ENCODE measurements at regions not wholly inside any gene's neighbourhood (a gene's known extent, or its start where the extent isn't known, plus 50 kb on each side); places are given as distances from the start of the nearest gene placed in this dataset.

- no peak for DNase-seq (ENCODE audit: low spot score)
- no peaks in the 10 kb centered on the region for H3K9me3 Mint-ChIP-seq
- H3K4me1 Mint-ChIP-seq (ENCODE audit: low read depth) = no peaks in the 10 kb centered on the region
- intact Hi-C loops (cut with micrococcal nuclease) = no loop called here
- H3K27ac Mint-ChIP-seq = no peak overlapping the region
- no peaks in the 10 kb centered on the region for H3K36me3 Mint-ChIP-seq (ENCODE audit: low read depth)
- no peak overlapping the region for H3K4me3 Mint-ChIP-seq (ENCODE audit: low read depth)
- H3K27me3 Mint-ChIP-seq (ENCODE audit: low read depth) = no peaks in the 10 kb centered on the region
These were observed 182.8 kb upstream of the SETBP1 start for GRCh38 chr18:44497757-44498490.

- Mint-ChIP-seq H3K4me1 (ENCODE audit: low read depth) (no peaks in the 10 kb centered on the region), H3K27ac (no peak overlapping the region), H3K4me3 (ENCODE audit: low read depth) (no peak overlapping the region), H3K9me3 (no peaks in the 10 kb centered on the region), H3K36me3 (ENCODE audit: low read depth) (no peaks in the 10 kb centered on the region), H3K27me3 (ENCODE audit: low read depth) (no peaks in the 10 kb centered on the region)
- intact Hi-C loops (cut with micrococcal nuclease) = loop anchor here (10.0 kb wide), 1 partner anchor 304 kb away; no protein-coding TSS in a partner anchor
- DNase-seq (ENCODE audit: low spot score) = no peak
These were observed 179.7 kb upstream of the SETBP1 start for GRCh38 chr18:44500808-44501610.

GRCh38 chr18:44502221-44502620 lies 178.5 kb upstream of the SETBP1 start:
- no peaks in the 10 kb centered on the region for H3K36me3 Mint-ChIP-seq (ENCODE audit: low read depth)
- no peak overlapping the region for H3K27ac Mint-ChIP-seq
- no peaks in the 10 kb centered on the region for H3K27me3 Mint-ChIP-seq (ENCODE audit: low read depth)
- intact Hi-C loops (cut with micrococcal nuclease) = loop anchor here (10.0 kb wide), 1 partner anchor 303 kb away; no protein-coding TSS in a partner anchor
- no peaks in the 10 kb centered on the region for H3K9me3 Mint-ChIP-seq
- no peaks in the 10 kb centered on the region for H3K4me1 Mint-ChIP-seq (ENCODE audit: low read depth)
- no peak overlapping the region for H3K4me3 Mint-ChIP-seq (ENCODE audit: low read depth)
- DNase-seq (ENCODE audit: low spot score) = no peak

GRCh38 chr18:44502790-44503189 lies 177.9 kb upstream of the SETBP1 start:
- Mint-ChIP-seq H3K27me3 (ENCODE audit: low read depth) (no peaks in the 10 kb centered on the region), H3K4me1 (ENCODE audit: low read depth) (no peaks in the 10 kb centered on the region), H3K4me3 (ENCODE audit: low read depth) (no peak overlapping the region), H3K27ac (no peak overlapping the region), H3K9me3 (no peaks in the 10 kb centered on the region), H3K36me3 (ENCODE audit: low read depth) (no peaks in the 10 kb centered on the region)
- intact Hi-C loops (cut with micrococcal nuclease) = loop anchor here (10.0 kb wide), 1 partner anchor 302 kb away; no protein-coding TSS in a partner anchor
- no peak for DNase-seq (ENCODE audit: low spot score)

GRCh38 chr18:44503854-44504253 lies 176.8 kb upstream of the SETBP1 start:
- no peak overlapping the region for H3K4me3 Mint-ChIP-seq (ENCODE audit: low read depth)
- intact Hi-C loops (cut with micrococcal nuclease) = loop anchor here (10.0 kb wide), 1 partner anchor 301 kb away; no protein-coding TSS in a partner anchor
- no peak for DNase-seq (ENCODE audit: low spot score)
- H3K4me1 Mint-ChIP-seq (ENCODE audit: low read depth) = no peaks in the 10 kb centered on the region
- no peaks in the 10 kb centered on the region for H3K9me3 Mint-ChIP-seq
- H3K36me3 Mint-ChIP-seq (ENCODE audit: low read depth) = no peaks in the 10 kb centered on the region
- H3K27me3 Mint-ChIP-seq (ENCODE audit: low read depth) = no peaks in the 10 kb centered on the region
- no peak overlapping the region for H3K27ac Mint-ChIP-seq

GRCh38 chr18:44507729-44508325 lies 172.9 kb upstream of the SETBP1 start:
- no peak for DNase-seq (ENCODE audit: low spot score)
- no peaks in the 10 kb centered on the region for H3K36me3 Mint-ChIP-seq (ENCODE audit: low read depth)
- H3K9me3 Mint-ChIP-seq = no peaks in the 10 kb centered on the region
- H3K27me3 Mint-ChIP-seq (ENCODE audit: low read depth) = no peaks in the 10 kb centered on the region
- no peak overlapping the region for H3K4me3 Mint-ChIP-seq (ENCODE audit: low read depth)
- H3K27ac Mint-ChIP-seq = no peak overlapping the region
- H3K4me1 Mint-ChIP-seq (ENCODE audit: low read depth) = no peaks in the 10 kb centered on the region
- intact Hi-C loops (cut with micrococcal nuclease) = loop anchor here (1.0 to 10.0 kb wide), 3 partner anchors 89 to 297 kb away; no protein-coding TSS in a partner anchor

GRCh38 chr18:44508474-44508873 lies 172.2 kb upstream of the SETBP1 start:
- DNase-seq (ENCODE audit: low spot score) = no peak
- no peaks in the 10 kb centered on the region for H3K4me1 Mint-ChIP-seq (ENCODE audit: low read depth)
- H3K4me3 Mint-ChIP-seq (ENCODE audit: low read depth) = no peak overlapping the region
- H3K9me3 Mint-ChIP-seq = no peaks in the 10 kb centered on the region
- no peaks in the 10 kb centered on the region for H3K36me3 Mint-ChIP-seq (ENCODE audit: low read depth)
- no peak overlapping the region for H3K27ac Mint-ChIP-seq
- intact Hi-C loops (cut with micrococcal nuclease) = loop anchor here (1.0 to 10.0 kb wide), 3 partner anchors 89 to 296 kb away; no protein-coding TSS in a partner anchor
- H3K27me3 Mint-ChIP-seq (ENCODE audit: low read depth) = no peaks in the 10 kb centered on the region

- intact Hi-C loops (cut with micrococcal nuclease) = loop anchor here (5.0 to 10.0 kb wide), 2 partner anchors 223 to 296 kb away; no protein-coding TSS in a partner anchor
- H3K4me3 Mint-ChIP-seq (ENCODE audit: low read depth) = no peak overlapping the region
- no peak for DNase-seq (ENCODE audit: low spot score)
- no peaks in the 10 kb centered on the region for H3K4me1 Mint-ChIP-seq (ENCODE audit: low read depth)
- no peaks in the 10 kb centered on the region for H3K36me3 Mint-ChIP-seq (ENCODE audit: low read depth)
- H3K9me3 Mint-ChIP-seq = no peaks in the 10 kb centered on the region
- H3K27ac Mint-ChIP-seq = no peak overlapping the region
- no peaks in the 10 kb centered on the region for H3K27me3 Mint-ChIP-seq (ENCODE audit: low read depth)
These were observed 171.6 kb upstream of the SETBP1 start for GRCh38 chr18:44509048-44509447.

- no peaks in the 10 kb centered on the region for H3K27me3 Mint-ChIP-seq (ENCODE audit: low read depth)
- intact Hi-C loops (cut with micrococcal nuclease) = no loop called here
These were observed 170.3 kb upstream of the SETBP1 start for GRCh38 chr18:44510390-44510789.

GRCh38 chr18:44513233-44513632 lies 167.5 kb upstream of the SETBP1 start:
- Mint-ChIP-seq H3K27me3 (ENCODE audit: low read depth) (no peaks in the 10 kb centered on the region), H3K4me1 (ENCODE audit: low read depth) (no peaks in the 10 kb centered on the region)
- no peak for DNase-seq (ENCODE audit: low spot score)

More at GRCh38 chr18:44510390-44510789, 170.3 kb upstream of the SETBP1 start:
- DNase-seq (ENCODE audit: low spot score) = no peak
- Mint-ChIP-seq H3K4me1 (ENCODE audit: low read depth) (no peaks in the 10 kb centered on the region), H3K36me3 (ENCODE audit: low read depth) (no peaks in the 10 kb centered on the region), H3K4me3 (ENCODE audit: low read depth) (no peak overlapping the region), H3K27ac (no peak overlapping the region), H3K9me3 (no peaks in the 10 kb centered on the region)

GRCh38 chr18:44514106-44514505 lies 166.6 kb upstream of the SETBP1 start:
- Mint-ChIP-seq H3K27me3 (ENCODE audit: low read depth) (no peaks in the 10 kb centered on the region), H3K36me3 (ENCODE audit: low read depth) (no peaks in the 10 kb centered on the region), H3K9me3 (no peaks in the 10 kb centered on the region), H3K4me3 (ENCODE audit: low read depth) (no peak overlapping the region), H3K4me1 (ENCODE audit: low read depth) (no peaks in the 10 kb centered on the region), H3K27ac (no peak overlapping the region)
- intact Hi-C loops (cut with micrococcal nuclease) = no loop called here
- no peak for DNase-seq (ENCODE audit: low spot score)

More at GRCh38 chr18:44513233-44513632, 167.5 kb upstream of the SETBP1 start:
- intact Hi-C loops (cut with micrococcal nuclease) = no loop called here
- H3K27ac Mint-ChIP-seq = no peak overlapping the region
- no peak overlapping the region for H3K4me3 Mint-ChIP-seq (ENCODE audit: low read depth)
- H3K9me3 Mint-ChIP-seq = no peaks in the 10 kb centered on the region
- no peaks in the 10 kb centered on the region for H3K36me3 Mint-ChIP-seq (ENCODE audit: low read depth)

GRCh38 chr18:44514766-44515165 lies 165.9 kb upstream of the SETBP1 start:
- H3K36me3 Mint-ChIP-seq (ENCODE audit: low read depth) = no peaks in the 10 kb centered on the region
- H3K27ac Mint-ChIP-seq = no peak overlapping the region
- DNase-seq (ENCODE audit: low spot score) = no peak
- H3K4me3 Mint-ChIP-seq (ENCODE audit: low read depth) = no peak overlapping the region
- no peaks in the 10 kb centered on the region for H3K9me3 Mint-ChIP-seq
- intact Hi-C loops (cut with micrococcal nuclease) = no loop called here
- H3K4me1 Mint-ChIP-seq (ENCODE audit: low read depth) = no peaks in the 10 kb centered on the region
- H3K27me3 Mint-ChIP-seq (ENCODE audit: low read depth) = no peaks in the 10 kb centered on the region
